SK-N-SH (cell line): ENCODE measurements at regions not wholly inside any gene's neighbourhood (a gene's known extent, or its start where the extent isn't known, plus 50 kb on each side); places are given as distances from the start of the nearest gene placed in this dataset.

Experiments used
- CTCF ChIA-PET: fragments of 300-600, 350-600 bp; formaldehyde crosslinking; extraction: SDS; loops from one replicate; lab custom pipeline; 2021; lab: Yijun Ruan, JAX
- POLR2A ChIA-PET: fragments of 350-600 bp; sonication (Branson Sonifier 250); formaldehyde crosslinking; extraction: SDS; loops from one replicate; lab custom pipeline; 2020; ENCODE audit warnings: antibody characterized with exemption, inconsistent platforms; lab: Yijun Ruan, JAX
- DNase-seq: peaks from one replicate; pipeline ENCODE4 v3.0.0; 2012
- H2AFZ ChIP-seq: fragments of 200-600 bp; sonication (generic); 2 replicates; pipeline ENCODE4 v1.8.1; 2016; ENCODE audit warnings: antibody characterized with exemption, mild to moderate bottlenecking, low read depth
- H3F3A ChIP-seq: fragments of 200-600 bp; sonication (generic); replicated peaks from 2 replicates; pipeline ENCODE3; 2016; ENCODE audit warnings: antibody characterized with exemption, mild to moderate bottlenecking; ENCODE audit not compliant: insufficient read depth
- H3K27ac ChIP-seq, 2 experiments: fragments of 200-500 bp in 1 of 2; fragments of 200-600 bp in 1 of 2; sonication (Bioruptor generic) in 1 of 2; sonication (generic), shearing (Covaris generic) in 1 of 2; 2 replicates each; pipeline versions ENCODE4 v1.5.1 to v1.6.1; 2014 to 2016; ENCODE audit warnings: low read depth in 2 of 2, inconsistent platforms in 1 of 2, low read length in 1 of 2, mild to moderate bottlenecking in 1 of 2, mixed read lengths in 1 of 2
- H3K27me3 ChIP-seq: fragments of 200-600 bp; sonication (generic), shearing (Covaris generic); 2 replicates; pipeline ENCODE4 v1.6.1; 2016; ENCODE audit warnings: mixed run types; ENCODE audit not compliant: insufficient read depth
- H3K36me3 ChIP-seq, 2 experiments: fragments of 200-500 bp in 1 of 2; fragments of 200-600 bp in 1 of 2; sonication (Bioruptor generic) in 1 of 2; sonication (generic) in 1 of 2; replicated peaks in 1 of 2; 2 replicates each; pipeline versions ENCODE3 to v1.5.1; 2014 to 2016; ENCODE audit warnings: low read length in 1 of 2, mild to moderate bottlenecking in 1 of 2; ENCODE audit not compliant: insufficient read depth in 2 of 2, control insufficient read depth in 1 of 2
- H3K4me1 ChIP-seq, 2 experiments: fragments of 200-500 bp in 1 of 2; fragments of 200-600 bp in 1 of 2; sonication (Bioruptor generic) in 1 of 2; sonication (generic), shearing (Covaris generic) in 1 of 2; 2 replicates each; pipeline versions ENCODE4 v1.5.1 to v1.6.1; 2014 to 2016; ENCODE audit warnings: low read depth in 1 of 2, low read length in 1 of 2, mixed run types in 1 of 2; ENCODE audit not compliant: insufficient read depth in 2 of 2, control insufficient read depth in 1 of 2
- H3K4me2 ChIP-seq: fragments of 200-600 bp; sonication (generic), shearing (Covaris generic); 2 replicates; pipeline ENCODE4 v1.6.1; 2017; ENCODE audit warnings: mixed run types
- H3K4me3 ChIP-seq, 2 experiments: fragments of 200-500 bp in 1 of 2; fragments of 200-600 bp in 1 of 2; sonication (Bioruptor generic) in 1 of 2; sonication (generic), shearing (Covaris generic) in 1 of 2; 2 replicates each; pipeline versions ENCODE4 v1.5.1 to v1.8.1; 2014 to 2016; ENCODE audit warnings: low read depth in 2 of 2, inconsistent platforms in 1 of 2, low read length in 1 of 2, mild to moderate bottlenecking in 1 of 2, mixed read lengths in 1 of 2, moderate library complexity in 1 of 2
- H3K79me2 ChIP-seq: fragments of 200-600 bp; sonication (generic); 2 replicates; pipeline ENCODE4 v1.8.1; 2017; ENCODE audit warnings: mild to moderate bottlenecking; ENCODE audit not compliant: insufficient read depth
- H3K9ac ChIP-seq: fragments of 200-600 bp; sonication (generic); 2 replicates; pipeline ENCODE4 v1.6.1; 2017; ENCODE audit warnings: mixed run types
- H3K9me2 ChIP-seq: fragments of 200-600 bp; sonication (generic); 2 replicates; pipeline ENCODE4 v1.6.1; 2017; ENCODE audit warnings: mixed run types
- H3K9me3 ChIP-seq: fragments of 200-600 bp; sonication (generic); 2 replicates; pipeline ENCODE4 v1.6.1; 2017; ENCODE audit warnings: mixed run types, mild to moderate bottlenecking, moderate library complexity
- H4K20me1 ChIP-seq: fragments of 200-600 bp; sonication (generic); 2 replicates; pipeline ENCODE4 v1.6.1; 2017; ENCODE audit warnings: mild to moderate bottlenecking, mixed run types; ENCODE audit not compliant: insufficient read depth
- CHD2 ChIP-seq: fragments of 150-350 bp; IDR thresholded peaks from 2 replicates; pipeline ENCODE4 v1.6.1; 2018; ENCODE audit warnings: low read length; ENCODE audit not compliant: partially characterized antibody
- ELF1 ChIP-seq: IDR thresholded peaks from 2 replicates; pipeline ENCODE4 v1.4.0; 2012
- FOXJ3 ChIP-seq: sonication (generic); formaldehyde crosslinking; IDR thresholded peaks from 2 replicates; pipeline ENCODE4 v1.5.1; 2020; ENCODE audit warnings: mild to moderate bottlenecking, missing genetic modification reagents
- GATA2 ChIP-seq: sonication (generic); formaldehyde crosslinking; IDR thresholded peaks from 2 replicates; pipeline ENCODE4 v1.5.0; 2020; ENCODE audit warnings: mild to moderate bottlenecking, missing genetic modification reagents
- MEF2A ChIP-seq: IDR thresholded peaks from 2 replicates; pipeline ENCODE4 v1.4.0; 2012; ENCODE audit warnings: low read depth, borderline replicate concordance
- NRF1 ChIP-seq: IDR thresholded peaks from 2 replicates; pipeline ENCODE4 v1.6.1; 2012; ENCODE audit warnings: low read depth, mild to moderate bottlenecking, low read length
- POLR2AphosphoS5 ChIP-seq: IDR thresholded peaks from 2 replicates; pipeline ENCODE4 v1.6.1; 2012; ENCODE audit warnings: low read depth, low read length
- RXRA ChIP-seq: IDR thresholded peaks from 2 replicates; pipeline ENCODE4 v1.4.0; 2012; ENCODE audit warnings: low read depth, mild to moderate bottlenecking, borderline replicate concordance
- SMC3 ChIP-seq: IDR thresholded peaks from 2 replicates; pipeline ENCODE4 v1.6.1; 2012; ENCODE audit warnings: low read depth, low read length, improper control_type of control experiment
- TAF1 ChIP-seq: IDR thresholded peaks from 2 replicates; pipeline ENCODE4 v1.6.1; 2012; ENCODE audit warnings: low read depth, mild to moderate bottlenecking, low read length, moderate library complexity, borderline replicate concordance
- TCF12 ChIP-seq: IDR thresholded peaks from 2 replicates; pipeline ENCODE4 v1.4.0; 2012
- YY1 ChIP-seq: IDR thresholded peaks from 2 replicates; pipeline ENCODE4 v1.4.0; 2012; ENCODE audit warnings: low read depth, mild to moderate bottlenecking
- WGBS: methylation state at CpG from one replicate; pipeline ENCODE4 v1.1.6; 2017; ENCODE audit warnings: low lambda C conversion rate; 5-methylcytosine and 5-hydroxymethylcytosine counted together
- TF ChIP-seq, protein P1 (sequence below): fragments of 150-350 bp; IDR thresholded peaks from 2 replicates; pipeline ENCODE4 v1.6.1; 2016; ENCODE audit warnings: mild to moderate bottlenecking, low read depth, low read length
- TF ChIP-seq, protein P2 (sequence below): fragments of 200-600 bp; sonication (generic); IDR thresholded peaks from 2 replicates; pipeline ENCODE4 v1.6.1; 2017; ENCODE audit warnings: antibody characterized with exemption, mild to moderate bottlenecking, moderate library complexity
- TF ChIP-seq, protein P3 (sequence below): IDR thresholded peaks from 2 replicates; pipeline ENCODE4 v1.4.0; 2012; ENCODE audit warnings: low read depth
- TF ChIP-seq, protein P4 (sequence below): IDR thresholded peaks from 2 replicates; pipeline ENCODE4; 2012
- TF ChIP-seq, protein P5 (sequence below): IDR thresholded peaks from 2 replicates; pipeline ENCODE4 v1.4.0; 2012; ENCODE audit warnings: low read depth, borderline replicate concordance

DNA sequence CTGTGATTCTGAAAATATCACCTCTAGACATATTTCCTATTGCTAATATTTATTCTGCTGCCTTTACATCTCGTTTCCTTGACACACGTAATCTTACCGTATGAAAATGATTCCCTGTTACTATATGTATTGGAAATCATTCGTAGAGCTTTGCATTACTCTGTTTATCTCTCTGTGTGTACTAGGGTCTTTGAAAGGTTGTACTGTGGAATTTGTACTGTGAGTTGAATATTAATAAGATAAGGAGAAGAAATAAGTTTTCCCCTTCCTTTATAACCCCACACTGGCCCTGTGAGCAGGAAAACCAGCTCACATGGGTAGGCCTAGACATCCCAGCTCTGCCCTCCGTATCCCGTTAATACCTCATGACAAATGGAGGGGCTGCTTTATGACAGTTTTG is 354.9 kb downstream of the KLF5 start:
- Histone ChIP-seq H3K27me3 (no peaks in the 10 kb centered on the region), H3K9ac (no peak overlapping the region), H3F3A (no peaks in the 10 kb centered on the region), H4K20me1 (no peaks in the 10 kb centered on the region), H3K36me3 (no peaks in the 10 kb centered on the region), H3K4me3 (no peak overlapping the region), H3K9me2 (no peaks in the 10 kb centered on the region), H3K27ac (no peak overlapping the region), H3K79me2 (no peaks in the 10 kb centered on the region), H3K4me1 (no peaks in the 10 kb centered on the region), H3K4me2 (no peak overlapping the region), H2AFZ (no peak overlapping the region), H3K9me3 (no peaks in the 10 kb centered on the region)
- no peak for DNase-seq
- TF ChIP-seq NRF1: no peak
- TF ChIP-seq, protein P1, sequence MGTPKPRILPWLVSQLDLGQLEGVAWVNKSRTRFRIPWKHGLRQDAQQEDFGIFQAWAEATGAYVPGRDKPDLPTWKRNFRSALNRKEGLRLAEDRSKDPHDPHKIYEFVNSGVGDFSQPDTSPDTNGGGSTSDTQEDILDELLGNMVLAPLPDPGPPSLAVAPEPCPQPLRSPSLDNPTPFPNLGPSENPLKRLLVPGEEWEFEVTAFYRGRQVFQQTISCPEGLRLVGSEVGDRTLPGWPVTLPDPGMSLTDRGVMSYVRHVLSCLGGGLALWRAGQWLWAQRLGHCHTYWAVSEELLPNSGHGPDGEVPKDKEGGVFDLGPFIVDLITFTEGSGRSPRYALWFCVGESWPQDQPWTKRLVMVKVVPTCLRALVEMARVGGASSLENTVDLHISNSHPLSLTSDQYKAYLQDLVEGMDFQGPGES: no peak
- no peak for TF ChIP-seq GATA2 (CRISPR knock-in tag)
- TF ChIP-seq, protein P2, sequence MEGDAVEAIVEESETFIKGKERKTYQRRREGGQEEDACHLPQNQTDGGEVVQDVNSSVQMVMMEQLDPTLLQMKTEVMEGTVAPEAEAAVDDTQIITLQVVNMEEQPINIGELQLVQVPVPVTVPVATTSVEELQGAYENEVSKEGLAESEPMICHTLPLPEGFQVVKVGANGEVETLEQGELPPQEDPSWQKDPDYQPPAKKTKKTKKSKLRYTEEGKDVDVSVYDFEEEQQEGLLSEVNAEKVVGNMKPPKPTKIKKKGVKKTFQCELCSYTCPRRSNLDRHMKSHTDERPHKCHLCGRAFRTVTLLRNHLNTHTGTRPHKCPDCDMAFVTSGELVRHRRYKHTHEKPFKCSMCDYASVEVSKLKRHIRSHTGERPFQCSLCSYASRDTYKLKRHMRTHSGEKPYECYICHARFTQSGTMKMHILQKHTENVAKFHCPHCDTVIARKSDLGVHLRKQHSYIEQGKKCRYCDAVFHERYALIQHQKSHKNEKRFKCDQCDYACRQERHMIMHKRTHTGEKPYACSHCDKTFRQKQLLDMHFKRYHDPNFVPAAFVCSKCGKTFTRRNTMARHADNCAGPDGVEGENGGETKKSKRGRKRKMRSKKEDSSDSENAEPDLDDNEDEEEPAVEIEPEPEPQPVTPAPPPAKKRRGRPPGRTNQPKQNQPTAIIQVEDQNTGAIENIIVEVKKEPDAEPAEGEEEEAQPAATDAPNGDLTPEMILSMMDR: no peak
- no peak for TF ChIP-seq SMC3
- TF ChIP-seq, protein P3, sequence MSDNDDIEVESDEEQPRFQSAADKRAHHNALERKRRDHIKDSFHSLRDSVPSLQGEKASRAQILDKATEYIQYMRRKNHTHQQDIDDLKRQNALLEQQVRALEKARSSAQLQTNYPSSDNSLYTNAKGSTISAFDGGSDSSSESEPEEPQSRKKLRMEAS: no peak
- no peak for TF ChIP-seq FOXJ3 (CRISPR knock-in tag)
- TF ChIP-seq, protein P4, sequence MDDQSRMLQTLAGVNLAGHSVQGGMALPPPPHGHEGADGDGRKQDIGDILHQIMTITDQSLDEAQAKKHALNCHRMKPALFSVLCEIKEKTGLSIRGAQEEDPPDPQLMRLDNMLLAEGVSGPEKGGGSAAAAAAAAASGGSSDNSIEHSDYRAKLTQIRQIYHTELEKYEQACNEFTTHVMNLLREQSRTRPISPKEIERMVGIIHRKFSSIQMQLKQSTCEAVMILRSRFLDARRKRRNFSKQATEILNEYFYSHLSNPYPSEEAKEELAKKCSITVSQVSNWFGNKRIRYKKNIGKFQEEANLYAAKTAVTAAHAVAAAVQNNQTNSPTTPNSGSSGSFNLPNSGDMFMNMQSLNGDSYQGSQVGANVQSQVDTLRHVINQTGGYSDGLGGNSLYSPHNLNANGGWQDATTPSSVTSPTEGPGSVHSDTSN: no peak
- TF ChIP-seq YY1: no peak
- no peak for TF ChIP-seq POLR2AphosphoS5
- no peak for TF ChIP-seq MEF2A
- TF ChIP-seq TAF1: no peak
- no peak for TF ChIP-seq CHD2
- TF ChIP-seq RXRA: no peak
- CTCF ChIA-PET: no interaction called here
- POLR2A ChIA-PET: no interaction called here
- 61% methylated on average over 6 of the region's 6 CpGs for WGBS

DNA sequence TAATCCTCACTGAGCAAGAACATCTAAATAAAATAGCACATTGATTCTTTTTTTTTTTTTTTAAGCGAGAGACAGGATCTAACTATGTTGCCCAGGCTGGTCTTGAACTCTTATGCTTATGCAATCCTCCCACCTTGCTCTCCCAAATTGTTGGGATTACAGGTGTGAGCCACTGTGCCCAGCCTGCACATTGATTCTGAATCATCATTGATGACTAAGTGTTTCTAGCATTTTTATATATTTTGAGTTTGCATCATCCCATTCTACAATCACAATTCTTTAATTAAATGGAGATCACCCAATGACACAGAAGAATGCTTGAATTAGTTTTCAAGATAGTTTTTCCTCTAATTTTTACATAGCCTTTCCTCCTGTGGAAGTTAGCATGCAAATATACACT is 354.1 kb downstream of the KLF5 start:
- DNase-seq: no peak
- H3K36me3 ChIP-seq: no peaks in the 10 kb centered on the region
- no peak overlapping the region for H3K4me3 ChIP-seq
- no peaks in the 10 kb centered on the region for H4K20me1 ChIP-seq
- 72% methylated on average over 1 of the region's 1 CpG for WGBS
- H2AFZ ChIP-seq: no peak overlapping the region
- no peaks in the 10 kb centered on the region for H3K27me3 ChIP-seq
- no peak overlapping the region for H3K9ac ChIP-seq
- CTCF ChIA-PET: no interaction called here
- no peak overlapping the region for H3K27ac ChIP-seq
- H3K4me2 ChIP-seq: no peak overlapping the region
- POLR2A ChIA-PET: no interaction called here
- no peaks in the 10 kb centered on the region for H3K9me2 ChIP-seq
- no peaks in the 10 kb centered on the region for H3K79me2 ChIP-seq
- TF ChIP-seq TAF1 (no peak), YY1 (no peak), FOXJ3 (CRISPR knock-in tag) (no peak), MEF2A (no peak), TCF12 (no peak), ELF1 (no peak), GATA2 (CRISPR knock-in tag) (no peak)
- TF ChIP-seq, protein P5, sequence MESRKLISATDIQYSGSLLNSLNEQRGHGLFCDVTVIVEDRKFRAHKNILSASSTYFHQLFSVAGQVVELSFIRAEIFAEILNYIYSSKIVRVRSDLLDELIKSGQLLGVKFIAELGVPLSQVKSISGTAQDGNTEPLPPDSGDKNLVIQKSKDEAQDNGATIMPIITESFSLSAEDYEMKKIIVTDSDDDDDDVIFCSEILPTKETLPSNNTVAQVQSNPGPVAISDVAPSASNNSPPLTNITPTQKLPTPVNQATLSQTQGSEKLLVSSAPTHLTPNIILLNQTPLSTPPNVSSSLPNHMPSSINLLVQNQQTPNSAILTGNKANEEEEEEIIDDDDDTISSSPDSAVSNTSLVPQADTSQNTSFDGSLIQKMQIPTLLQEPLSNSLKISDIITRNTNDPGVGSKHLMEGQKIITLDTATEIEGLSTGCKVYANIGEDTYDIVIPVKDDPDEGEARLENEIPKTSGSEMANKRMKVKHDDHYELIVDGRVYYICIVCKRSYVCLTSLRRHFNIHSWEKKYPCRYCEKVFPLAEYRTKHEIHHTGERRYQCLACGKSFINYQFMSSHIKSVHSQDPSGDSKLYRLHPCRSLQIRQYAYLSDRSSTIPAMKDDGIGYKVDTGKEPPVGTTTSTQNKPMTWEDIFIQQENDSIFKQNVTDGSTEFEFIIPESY: no peak
- TF ChIP-seq, protein P1: no peak
- TF ChIP-seq, protein P3: no peak
- no peaks in the 10 kb centered on the region for H3K9me3 ChIP-seq
- H3F3A ChIP-seq: no peaks in the 10 kb centered on the region
- no peaks in the 10 kb centered on the region for H3K4me1 ChIP-seq
